Esophagus squamous epithelium (tissue), 4 donors: ENCODE measurements at regions not wholly inside any gene's neighbourhood (a gene's known extent, or its start where the extent isn't known, plus 50 kb on each side); places are given as distances from the start of the nearest gene placed in this dataset.
"Not testable (repeated sequence)": the region's sequence is repeated elsewhere in the genome, so short reads cannot be mapped to it uniquely, and the experiment has no call there.

ENCODE experiments used
- POLR2A ChIP-seq, 4 donors: fragments of 450-650 bp; IDR thresholded peaks; one replicate each; pipeline ENCODE4 v1.6.1; 2017; ENCODE audit warnings: antibody characterized with exemption in 4 of 4, mild to moderate bottlenecking in 4 of 4, moderate library complexity in 3 of 4
- TF ChIP-seq, protein P1 (sequence below), 6 experiments: fragments of 450-650 bp in 4 of 6; fragments of 200-600 bp in 2 of 6; sonication (generic) in 2 of 6; IDR thresholded peaks; one replicate each; pipeline ENCODE4 v1.5.1; 2016 to 2019; ENCODE audit warnings: antibody characterized with exemption in 6 of 6, mild to moderate bottlenecking in 4 of 6, moderate library complexity in 4 of 6

DNA sequence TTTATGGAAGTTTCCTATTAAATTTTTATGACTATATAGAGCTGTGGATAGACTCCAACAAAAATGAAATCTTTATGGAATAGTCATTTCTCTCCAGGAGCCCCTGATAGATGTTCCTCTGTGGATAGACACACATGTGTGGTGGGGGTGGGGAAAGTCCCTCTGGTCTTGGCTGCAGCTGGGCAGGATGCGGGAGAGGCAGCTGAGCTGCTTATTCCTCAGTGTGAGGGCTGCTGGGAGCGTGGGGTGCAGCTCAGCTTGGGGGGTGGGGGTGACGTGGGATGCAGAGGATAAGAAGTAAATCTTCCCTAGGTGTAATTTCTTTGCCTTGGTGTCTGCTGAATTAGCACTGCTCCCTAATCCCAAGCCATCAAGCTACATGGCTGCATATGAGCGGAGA, 192.8 kb upstream of the PLGLB2 start:
- TF ChIP-seq, protein P1, sequence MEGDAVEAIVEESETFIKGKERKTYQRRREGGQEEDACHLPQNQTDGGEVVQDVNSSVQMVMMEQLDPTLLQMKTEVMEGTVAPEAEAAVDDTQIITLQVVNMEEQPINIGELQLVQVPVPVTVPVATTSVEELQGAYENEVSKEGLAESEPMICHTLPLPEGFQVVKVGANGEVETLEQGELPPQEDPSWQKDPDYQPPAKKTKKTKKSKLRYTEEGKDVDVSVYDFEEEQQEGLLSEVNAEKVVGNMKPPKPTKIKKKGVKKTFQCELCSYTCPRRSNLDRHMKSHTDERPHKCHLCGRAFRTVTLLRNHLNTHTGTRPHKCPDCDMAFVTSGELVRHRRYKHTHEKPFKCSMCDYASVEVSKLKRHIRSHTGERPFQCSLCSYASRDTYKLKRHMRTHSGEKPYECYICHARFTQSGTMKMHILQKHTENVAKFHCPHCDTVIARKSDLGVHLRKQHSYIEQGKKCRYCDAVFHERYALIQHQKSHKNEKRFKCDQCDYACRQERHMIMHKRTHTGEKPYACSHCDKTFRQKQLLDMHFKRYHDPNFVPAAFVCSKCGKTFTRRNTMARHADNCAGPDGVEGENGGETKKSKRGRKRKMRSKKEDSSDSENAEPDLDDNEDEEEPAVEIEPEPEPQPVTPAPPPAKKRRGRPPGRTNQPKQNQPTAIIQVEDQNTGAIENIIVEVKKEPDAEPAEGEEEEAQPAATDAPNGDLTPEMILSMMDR (IDR thresholded peaks at IDR 0.05): not testable (repeated sequence)
- not testable (repeated sequence) for TF ChIP-seq POLR2A (IDR thresholded peaks at IDR 0.05)
